Activated T-helper 1 cell treated with anti-CD3 and anti-CD28 coated beads, Interleukin-12 subunit alpha, Interleukin-12 subunit beta, Interleukin-2, Interleukin-4 antibody, amounts not matched to agents 30 ng/mL and 10 ng/mL and 1 ng/mL, durations not matched to agents 14 hours and 24 hours and 36 hours (primary cell): ENCODE measurements at regions not wholly inside any gene's neighbourhood (a gene's known extent, or its start where the extent isn't known, plus 50 kb on each side); places are given as distances from the start of the nearest gene placed in this dataset.
"Not testable (repeated sequence)": the region's sequence is repeated elsewhere in the genome, so short reads cannot be mapped to it uniquely, and the experiment has no call there.

Source experiments
- DNase-seq: peaks from one replicate; pipeline ENCODE4 v3.0.0; 2021; ENCODE audit warnings: low spot score
- H3K27ac Mint-ChIP-seq: one replicate; pipeline ENCODE4 v1.8.0; 2021; ENCODE audit warnings: mild to moderate bottlenecking, mixed read lengths
- H3K27me3 Mint-ChIP-seq: one replicate; pipeline ENCODE4 v1.8.0; 2022; ENCODE audit warnings: mild to moderate bottlenecking, moderate library complexity, mixed read lengths; ENCODE audit not compliant: insufficient read depth
- H3K36me3 Mint-ChIP-seq: one replicate; pipeline ENCODE4 v1.8.0; 2021; ENCODE audit warnings: low read depth, mixed read lengths
- H3K4me1 Mint-ChIP-seq: one replicate; pipeline ENCODE4 v1.8.0; 2021; ENCODE audit warnings: low read depth, mixed read lengths
- H3K4me3 Mint-ChIP-seq: one replicate; pipeline ENCODE4 v1.8.0; 2021; ENCODE audit warnings: mild to moderate bottlenecking, moderate library complexity, mixed read lengths
- H3K9me3 Mint-ChIP-seq: one replicate; pipeline ENCODE4 v1.8.0; 2021; ENCODE audit warnings: mixed read lengths
- intact Hi-C: fragments of 100-400 bp; cut with micrococcal nuclease; formaldehyde crosslinking; loops from one replicate; pipeline ENCODE4 v1.15.1; 2024

DNA sequence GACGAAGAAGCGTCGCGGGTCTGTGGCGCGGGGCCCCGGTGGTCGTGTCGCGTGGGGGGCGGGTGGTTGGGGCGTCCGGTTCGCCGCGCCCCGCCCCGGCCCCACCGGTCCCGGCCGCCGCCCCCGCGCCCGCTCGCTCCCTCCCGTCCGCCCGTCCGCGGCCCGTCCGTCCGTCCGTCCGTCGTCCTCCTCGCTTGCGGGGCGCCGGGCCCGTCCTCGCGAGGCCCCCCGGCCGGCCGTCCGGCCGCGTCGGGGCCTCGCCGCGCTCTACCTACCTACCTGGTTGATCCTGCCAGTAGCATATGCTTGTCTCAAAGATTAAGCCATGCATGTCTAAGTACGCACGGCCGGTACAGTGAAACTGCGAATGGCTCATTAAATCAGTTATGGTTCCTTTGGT, 1533.5 kb upstream of the TPTE start:
- H3K4me1 Mint-ChIP-seq, DNase-seq, intact Hi-C loops, H3K27ac Mint-ChIP-seq, H3K36me3 Mint-ChIP-seq, H3K27me3 Mint-ChIP-seq, H3K4me3 Mint-ChIP-seq: not testable (repeated sequence)
- H3K9me3 Mint-ChIP-seq: peaks cover 43% of the 10 kb centered on the region

- Mint-ChIP-seq H3K4me3 (no peak overlapping the region), H3K9me3 (peaks cover 51% of the 10 kb centered on the region), H3K36me3 (no peaks in the 10 kb centered on the region), H3K27me3 (no peaks in the 10 kb centered on the region), H3K4me1 (no peaks in the 10 kb centered on the region), H3K27ac (no peak overlapping the region)
- intact Hi-C loops: no loop called here
- no peak for DNase-seq
Observed at GRCh38 chr21:8988696-8989095, 1532.7 kb upstream of the TPTE start.

- H3K4me1 Mint-ChIP-seq: no peaks in the 10 kb centered on the region
- no peak for DNase-seq
- intact Hi-C loops: no loop called here
- H3K36me3 Mint-ChIP-seq: no peaks in the 10 kb centered on the region
- H3K27ac Mint-ChIP-seq: no peak overlapping the region
- peaks cover 56% of the 10 kb centered on the region for H3K9me3 Mint-ChIP-seq
- no peaks in the 10 kb centered on the region for H3K27me3 Mint-ChIP-seq
- no peak overlapping the region for H3K4me3 Mint-ChIP-seq
Observed at GRCh38 chr21:8989261-8989711, 1532.1 kb upstream of the TPTE start.

- Mint-ChIP-seq H3K4me1 (no peaks in the 10 kb centered on the region), H3K36me3 (no peaks in the 10 kb centered on the region), H3K27ac (no peak overlapping the region), H3K9me3 (peaks cover 61% of the 10 kb centered on the region), H3K4me3 (no peak overlapping the region), H3K27me3 (no peaks in the 10 kb centered on the region)
- no peak for DNase-seq
- intact Hi-C loops: no loop called here
Observed at GRCh38 chr21:8989721-8990325, 1531.6 kb upstream of the TPTE start.

- H3K4me3 Mint-ChIP-seq: no peak overlapping the region
- peaks cover 65% of the 10 kb centered on the region for H3K9me3 Mint-ChIP-seq
- intact Hi-C loops: no loop called here
- H3K27ac Mint-ChIP-seq: no peak overlapping the region
- no peaks in the 10 kb centered on the region for H3K4me1 Mint-ChIP-seq
- H3K27me3 Mint-ChIP-seq: no peaks in the 10 kb centered on the region
- DNase-seq: no peak
- no peaks in the 10 kb centered on the region for H3K36me3 Mint-ChIP-seq
Observed at GRCh38 chr21:8990326-8991087, 1530.9 kb upstream of the TPTE start.

GRCh38 chr21:8991088-8991907, 1530.1 kb upstream of the TPTE start:
- no peak overlapping the region for H3K27ac Mint-ChIP-seq
- intact Hi-C loops: no loop called here

DNA sequence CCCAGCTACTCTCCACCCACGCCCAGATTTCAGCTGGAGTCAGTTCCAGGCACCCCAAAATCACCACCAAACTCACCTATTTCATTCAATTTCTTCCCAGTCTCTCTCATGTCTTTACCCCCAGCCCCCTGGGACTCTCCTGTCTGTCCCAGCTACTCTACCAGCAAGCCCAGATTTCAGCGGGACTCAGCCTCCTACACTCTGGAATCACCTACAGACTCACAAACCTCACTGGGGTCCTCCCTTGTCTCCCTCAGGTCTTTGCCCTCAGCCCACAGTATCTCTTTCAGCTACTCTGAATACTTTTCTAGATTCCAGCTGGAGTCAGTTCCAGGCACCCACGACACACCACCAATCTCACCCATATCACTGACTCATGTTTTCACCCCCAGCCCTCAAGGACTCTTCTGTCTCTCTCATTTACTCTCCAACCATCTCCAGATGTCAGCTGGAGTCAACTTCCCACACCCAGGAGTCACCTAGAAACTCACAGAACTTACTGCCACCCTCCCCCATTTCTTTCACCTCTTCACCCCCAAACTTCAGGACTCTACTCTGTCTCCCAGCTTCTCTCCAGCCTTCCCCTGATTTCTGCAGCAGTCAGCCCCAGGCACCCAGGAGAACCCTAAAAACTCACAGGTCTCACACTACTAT, 1529.3 kb upstream of the TPTE start:
- DNase-seq: no peak
- Mint-ChIP-seq H3K9me3 (peaks cover 72% of the 10 kb centered on the region), H3K4me3 (no peak overlapping the region), H3K4me1 (no peaks in the 10 kb centered on the region), H3K36me3 (no peaks in the 10 kb centered on the region), H3K27me3 (no peaks in the 10 kb centered on the region), H3K27ac (no peak overlapping the region)
- intact Hi-C loops: no loop called here

More at GRCh38 chr21:8991088-8991907, 1530.1 kb upstream of the TPTE start:
- Mint-ChIP-seq H3K4me1 (no peaks in the 10 kb centered on the region), H3K9me3 (peaks cover 68% of the 10 kb centered on the region), H3K4me3 (no peak overlapping the region), H3K36me3 (no peaks in the 10 kb centered on the region), H3K27me3 (no peaks in the 10 kb centered on the region)
- DNase-seq: no peak

- Mint-ChIP-seq H3K27me3 (no peaks in the 10 kb centered on the region), H3K9me3 (peaks cover 74% of the 10 kb centered on the region), H3K4me3 (no peak overlapping the region), H3K36me3 (no peaks in the 10 kb centered on the region), H3K4me1 (no peaks in the 10 kb centered on the region), H3K27ac (no peak overlapping the region)
- DNase-seq: no peak
- intact Hi-C loops: no loop called here
Observed at GRCh38 chr21:8992731-8993174, 1528.6 kb upstream of the TPTE start.

- DNase-seq: no peak
- Mint-ChIP-seq H3K27ac (no peak overlapping the region), H3K9me3 (peaks cover 75% of the 10 kb centered on the region), H3K36me3 (no peaks in the 10 kb centered on the region), H3K27me3 (no peaks in the 10 kb centered on the region), H3K4me3 (no peak overlapping the region), H3K4me1 (no peaks in the 10 kb centered on the region)
- intact Hi-C loops: no loop called here
Observed at GRCh38 chr21:8993284-8993942, 1528.0 kb upstream of the TPTE start.

GRCh38 chr21:8993943-8994639, 1527.3 kb upstream of the TPTE start:
- Mint-ChIP-seq H3K9me3 (peaks cover 75% of the 10 kb centered on the region), H3K4me1 (no peaks in the 10 kb centered on the region)

DNA sequence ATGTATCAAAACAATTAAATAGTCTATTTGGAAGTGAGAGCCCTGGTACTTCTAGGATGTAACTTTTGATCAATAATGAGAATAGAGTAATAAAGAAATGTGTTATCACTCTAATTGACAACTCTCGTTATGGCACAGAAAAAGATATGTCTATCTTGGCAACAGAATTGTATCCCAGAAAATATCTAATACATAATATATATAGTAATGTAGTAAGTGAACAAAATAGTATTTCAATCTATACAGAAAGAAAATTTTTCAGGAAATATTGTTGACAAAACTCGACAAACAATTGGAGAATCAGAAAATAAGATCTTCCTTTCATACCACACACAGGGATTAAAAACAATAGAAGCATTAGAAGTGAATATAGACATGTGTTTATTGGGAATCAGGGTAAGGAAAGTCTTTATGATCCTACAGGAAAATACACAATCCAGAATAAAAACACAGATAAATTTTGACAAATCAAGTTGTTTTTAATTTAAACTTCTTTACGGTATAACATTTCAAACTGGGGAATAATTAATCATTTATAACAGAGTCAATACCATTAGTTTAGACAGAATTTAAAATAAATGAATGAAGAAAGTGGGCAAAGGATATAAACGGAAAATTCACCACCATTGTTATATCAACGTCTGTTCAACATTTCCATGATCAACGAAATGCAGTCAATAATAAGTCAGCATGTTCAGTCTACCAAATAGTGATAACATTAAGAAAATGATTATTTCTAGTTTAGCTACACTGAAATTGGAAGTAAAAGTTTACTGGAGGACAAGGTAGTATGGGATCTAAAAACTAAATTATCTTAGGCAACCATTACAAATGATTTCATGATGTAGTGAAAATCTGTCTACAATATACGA, 1526.5 kb upstream of the TPTE start:
- DNase-seq: no peak
- no peaks in the 10 kb centered on the region for H3K27me3 Mint-ChIP-seq
- intact Hi-C loops: no loop called here
- peaks cover 72% of the 10 kb centered on the region for H3K9me3 Mint-ChIP-seq
- H3K27ac Mint-ChIP-seq: no peak overlapping the region
- no peaks in the 10 kb centered on the region for H3K36me3 Mint-ChIP-seq
- H3K4me3 Mint-ChIP-seq: no peak overlapping the region
- no peaks in the 10 kb centered on the region for H3K4me1 Mint-ChIP-seq

More at GRCh38 chr21:8993943-8994639, 1527.3 kb upstream of the TPTE start:
- H3K27me3 Mint-ChIP-seq: no peaks in the 10 kb centered on the region
- H3K36me3 Mint-ChIP-seq: no peaks in the 10 kb centered on the region
- H3K4me3 Mint-ChIP-seq: no peak overlapping the region
- intact Hi-C loops: no loop called here
- no peak overlapping the region for H3K27ac Mint-ChIP-seq
- no peak for DNase-seq
